ENCODE measurements at regions not wholly inside any gene's neighbourhood (a gene's known extent, or its start where the extent isn't known, plus 50 kb on each side); places are given as distances from the start of the nearest gene placed in this dataset.
"Not testable (repeated sequence)": the region's sequence is repeated elsewhere in the genome, so short reads cannot be mapped to it uniquely, and the experiment has no call there.

GRCh38 chr13:64709079-64709478 lies 2521.1 kb downstream of the PCDH9 start:
- TF ChIP-seq POLR2A (IDR thresholded peaks at IDR 0.05) (no peak), CTCF (IDR thresholded peaks at IDR 0.05 in 4 of 5, conservative IDR thresholded peaks at IDR 0.05 in 1 of 5) (no peak)
- Histone ChIP-seq H3K27ac (no peak overlapping the region), H3K9me3 (no peaks in the 10 kb centered on the region), H3K4me1 (no peaks in the 10 kb centered on the region), H3K36me3 (no peaks in the 10 kb centered on the region), H3K27me3 (no peaks in the 10 kb centered on the region), H3K4me3 (no peak overlapping the region)
- in situ Hi-C loops (cut with MboI; ENCODE audit: low sequenced_read_pairs in 4 of 4) (no loop called here), intact Hi-C loops (cut with DNase I; ENCODE audit: low total_unique reads) (no loop called here)
- DNase-seq = no peak
- ATAC-seq = no peak

- intact Hi-C loops (cut with DNase I; ENCODE audit: low total_unique reads) (no loop called here), in situ Hi-C loops (cut with MboI; ENCODE audit: low sequenced_read_pairs in 4 of 4) (no loop called here)
- no peak overlapping the region for H3K27ac ChIP-seq
- no peak for DNase-seq
- no peaks in the 10 kb centered on the region for H3K36me3 ChIP-seq
- no peak overlapping the region for H3K4me3 ChIP-seq
- TF ChIP-seq POLR2A (IDR thresholded peaks at IDR 0.05) = no peak
- no peak for TF ChIP-seq CTCF (IDR thresholded peaks at IDR 0.05 in 4 of 5, conservative IDR thresholded peaks at IDR 0.05 in 1 of 5)
- ATAC-seq = no peak
- no peaks in the 10 kb centered on the region for H3K27me3 ChIP-seq
- no peaks in the 10 kb centered on the region for H3K9me3 ChIP-seq
- no peaks in the 10 kb centered on the region for H3K4me1 ChIP-seq
Measured at GRCh38 chr13:64704121-64704649, 2526.0 kb downstream of the PCDH9 start.

- ATAC-seq = no peak
- Histone ChIP-seq H3K4me1 (no peaks in the 10 kb centered on the region), H3K4me3 (no peak overlapping the region), H3K36me3 (no peaks in the 10 kb centered on the region), H3K27ac (no peak overlapping the region), H3K9me3 (no peaks in the 10 kb centered on the region), H3K27me3 (no peaks in the 10 kb centered on the region)
- no peak for DNase-seq
- in situ Hi-C loops (cut with MboI; ENCODE audit: low sequenced_read_pairs in 4 of 4) = no loop called here
- no peak for TF ChIP-seq POLR2A (IDR thresholded peaks at IDR 0.05)
- TF ChIP-seq CTCF (IDR thresholded peaks at IDR 0.05 in 4 of 5, conservative IDR thresholded peaks at IDR 0.05 in 1 of 5) = no peak
- intact Hi-C loops (cut with DNase I; ENCODE audit: low total_unique reads) = no loop called here
Measured at GRCh38 chr13:64697226-64697625, 2532.9 kb downstream of the PCDH9 start.

- Histone ChIP-seq H3K27me3 (no peaks in the 10 kb centered on the region), H3K9me3 (no peaks in the 10 kb centered on the region)
Measured at GRCh38 chr13:64688893-64689677, 2541.1 kb downstream of the PCDH9 start.

GRCh38 chr13:64686536-64686935 lies 2543.6 kb downstream of the PCDH9 start:
- H3K4me1 ChIP-seq; H3K27ac ChIP-seq; H3K27me3 ChIP-seq; H3K9me3 ChIP-seq; ATAC-seq; intact Hi-C loops (cut with DNase I; ENCODE audit: low total_unique reads); H3K4me3 ChIP-seq; H3K36me3 ChIP-seq; DNase-seq; in situ Hi-C loops (cut with MboI; ENCODE audit: low sequenced_read_pairs in 4 of 4): not testable (repeated sequence)

More at GRCh38 chr13:64688893-64689677, 2541.1 kb downstream of the PCDH9 start:
- no peaks in the 10 kb centered on the region for H3K36me3 ChIP-seq
- H3K4me3 ChIP-seq = no peak overlapping the region
- no peaks in the 10 kb centered on the region for H3K4me1 ChIP-seq
- ATAC-seq (no peak), DNase-seq (no peak)
- in situ Hi-C loops (cut with MboI; ENCODE audit: low sequenced_read_pairs in 4 of 4) (no loop called here), intact Hi-C loops (cut with DNase I; ENCODE audit: low total_unique reads) (no loop called here)
- TF ChIP-seq POLR2A (IDR thresholded peaks at IDR 0.05) = no peak
- no peak for TF ChIP-seq CTCF (IDR thresholded peaks at IDR 0.05 in 4 of 5, conservative IDR thresholded peaks at IDR 0.05 in 1 of 5)
- no peak overlapping the region for H3K27ac ChIP-seq

Data from gastrocnemius medialis (tissue), 4 donors.